H1 (cell line): ENCODE measurements at regions not wholly inside any gene's neighbourhood (a gene's known extent, or its start where the extent isn't known, plus 50 kb on each side); places are given as distances from the start of the nearest gene placed in this dataset.

Experiments
- CTCF ChIA-PET: fragments of 300-600 bp; sonication (Branson Sonifier 250); formaldehyde crosslinking; loops from one replicate; lab custom pipeline; 2021; ENCODE audit not compliant: partially characterized antibody; lab: Charles Lee
- POLR2A ChIA-PET: fragments of 300-600 bp; sonication (Branson Sonifier 250); formaldehyde crosslinking; loops from one replicate; lab custom pipeline; 2021; ENCODE audit warnings: inconsistent platforms; ENCODE audit not compliant: partially characterized antibody; lab: Charles Lee
- DNase-seq, 2 experiments: peaks; one replicate each; pipeline versions ENCODE4 v3.0.0 to v3.0.0-alpha.2; 2010 to 2022; ENCODE audit warnings: low spot score in 2 of 2, low read depth in 1 of 2, mixed read lengths in 1 of 2
- FAIRE-seq: peaks from 2 replicates; lab custom pipeline; 2011; peaks lifted over from hg19 to GRCh38; lab: Jason Lieb, UNC
- H2AFZ ChIP-seq: 2 replicates; pipeline ENCODE4 v1.8.1; 2012; ENCODE audit warnings: low read length, inconsistent platforms
- H2AK5ac ChIP-seq: 2 replicates; pipeline ENCODE4 v1.6.1; 2013; ENCODE audit warnings: low read depth, low read length
- H2BK120ac ChIP-seq: replicated peaks from 2 replicates; pipeline ENCODE3; 2013; ENCODE audit warnings: low read depth, low read length, inconsistent platforms
- H2BK12ac ChIP-seq: 2 replicates; pipeline ENCODE4 v1.6.1; 2013; ENCODE audit warnings: low read depth, low read length
- H2BK15ac ChIP-seq: 2 replicates; pipeline ENCODE4 v1.6.1; 2013; ENCODE audit warnings: low read length
- H2BK20ac ChIP-seq: 2 replicates; pipeline ENCODE4 v1.6.1; 2013; ENCODE audit warnings: low read length
- H2BK5ac ChIP-seq: 2 replicates; pipeline ENCODE4 v1.6.1; 2013; ENCODE audit warnings: low read depth, low read length
- H3K14ac ChIP-seq: 2 replicates; pipeline ENCODE4 v1.6.1; 2013; ENCODE audit warnings: inconsistent platforms; ENCODE audit not compliant: insufficient read length
- H3K18ac ChIP-seq: 2 replicates; pipeline ENCODE4 v1.6.1; 2013; ENCODE audit warnings: low read length; ENCODE audit errors: extremely low read depth
- H3K23ac ChIP-seq: 2 replicates; pipeline ENCODE4 v1.6.1; 2013; ENCODE audit warnings: inconsistent platforms; ENCODE audit not compliant: insufficient read length
- H3K23me2 ChIP-seq: 2 replicates; pipeline ENCODE4 v1.6.1; 2013; ENCODE audit warnings: low read depth, low read length
- H3K27ac ChIP-seq: 2 replicates; pipeline ENCODE4 v1.6.1; 2011; ENCODE audit warnings: low read depth, low read length, inconsistent platforms
- H3K27me3 ChIP-seq, 4 experiments: replicated peaks in 1 of 4; 1 replicate in 1 of 4; 2 replicates in 3 of 4; pipeline versions ENCODE4 v1.6.1 to v1.8.1; 2011 to 2013; ENCODE audit warnings: low read length in 3 of 4, mild to moderate bottlenecking in 3 of 4, inconsistent platforms in 2 of 4, mixed read lengths in 2 of 4, moderate library complexity in 1 of 4; ENCODE audit not compliant: control insufficient read depth in 3 of 4, insufficient read depth in 3 of 4; ENCODE audit errors: extremely low read depth in 1 of 4
- H3K36me3 ChIP-seq, 4 experiments: 2 replicates each; pipeline versions ENCODE4 v1.6.1 to v1.8.1; 2011 to 2013; ENCODE audit warnings: mild to moderate bottlenecking in 4 of 4, low read length in 3 of 4, moderate library complexity in 2 of 4, control low read depth in 1 of 4, inconsistent platforms in 1 of 4; ENCODE audit not compliant: insufficient read depth in 4 of 4, control insufficient read depth in 2 of 4
- H3K4ac ChIP-seq: replicated peaks from 2 replicates; pipeline ENCODE3; 2013; ENCODE audit warnings: low read length, low read depth, mixed read lengths, inconsistent platforms; ENCODE audit not compliant: insufficient read length
- H3K4me1 ChIP-seq, 4 experiments: replicated peaks in 1 of 4; 1 replicate in 1 of 4; 2 replicates in 3 of 4; pipeline versions ENCODE4 v1.6.1 to v1.8.1; 2011 to 2013; ENCODE audit warnings: low read length in 3 of 4, inconsistent platforms in 2 of 4, mixed read lengths in 1 of 4; ENCODE audit not compliant: insufficient read depth in 4 of 4, control insufficient read depth in 3 of 4
- H3K4me2 ChIP-seq, 2 experiments: 2 replicates each; pipeline versions ENCODE4 v1.6.1 to v1.8.1; 2011 to 2013; ENCODE audit warnings: low read depth in 2 of 2, low read length in 2 of 2, control low read depth in 1 of 2, inconsistent platforms in 1 of 2, mild to moderate bottlenecking in 1 of 2; ENCODE audit not compliant: insufficient read depth in 1 of 2
- H3K4me3 ChIP-seq, 4 experiments: fragments of 200-600, 300-600 bp in 1 of 4; sonication (generic), shearing (Covaris generic), sonication (Bioruptor Twin) in 1 of 4; 2 replicates each; pipeline versions ENCODE4 v1.5.1 to v1.8.1; 2011 to 2016; ENCODE audit warnings: low read length in 4 of 4, low read depth in 3 of 4, control low read depth in 2 of 4, inconsistent platforms in 2 of 4, mild to moderate bottlenecking in 2 of 4, mixed read lengths in 1 of 4, moderate library complexity in 1 of 4; ENCODE audit not compliant: insufficient read depth in 2 of 4; ENCODE audit errors: extremely low read depth in 1 of 4
- H3K56ac ChIP-seq: replicated peaks from 2 replicates; pipeline ENCODE3; 2013; ENCODE audit warnings: low read depth, mild to moderate bottlenecking, mixed read lengths, low read length, inconsistent platforms; ENCODE audit not compliant: insufficient read length
- H3K79me1 ChIP-seq: 2 replicates; pipeline ENCODE4 v1.6.1; 2013; ENCODE audit warnings: low read depth, low read length, control low read depth
- H3K79me2 ChIP-seq, 2 experiments: 2 replicates each; pipeline versions ENCODE4 v1.6.1 to v1.8.1; 2012 to 2013; ENCODE audit warnings: low read length in 2 of 2, mild to moderate bottlenecking in 2 of 2, inconsistent platforms in 1 of 2; ENCODE audit not compliant: insufficient read depth in 2 of 2, control insufficient read depth in 1 of 2
- H3K9ac ChIP-seq, 4 experiments: replicated peaks in 1 of 4; 1 replicate in 1 of 4; 2 replicates in 3 of 4; pipeline versions ENCODE4 v1.6.1 to v1.8.1; 2011 to 2013; ENCODE audit warnings: low read depth in 3 of 4, low read length in 3 of 4, control low read depth in 2 of 4, mild to moderate bottlenecking in 2 of 4, moderate library complexity in 2 of 4, inconsistent platforms in 1 of 4; ENCODE audit errors: extremely low read depth in 1 of 4
- H3K9me3 ChIP-seq, 2 experiments: 2 replicates each; pipeline versions ENCODE4 v1.6.1 to v1.8.1; 2012 to 2013; ENCODE audit warnings: mild to moderate bottlenecking in 2 of 2, moderate library complexity in 2 of 2, control low read depth in 1 of 2, inconsistent platforms in 1 of 2, low read depth in 1 of 2, low read length in 1 of 2, mixed read lengths in 1 of 2; ENCODE audit not compliant: insufficient read depth in 2 of 2
- H4K20me1 ChIP-seq, 2 experiments: replicated peaks in 1 of 2; 2 replicates each; pipeline versions ENCODE3 to v1.8.1; 2011 to 2013; ENCODE audit warnings: inconsistent platforms in 2 of 2, low read length in 2 of 2, mild to moderate bottlenecking in 1 of 2; ENCODE audit not compliant: insufficient read depth in 2 of 2, control insufficient read depth in 1 of 2
- H4K5ac ChIP-seq: 2 replicates; pipeline ENCODE4 v1.6.1; 2013; ENCODE audit warnings: low read length, low read depth, mixed read lengths, inconsistent platforms; ENCODE audit not compliant: insufficient read length
- H4K8ac ChIP-seq: 2 replicates; pipeline ENCODE4 v1.8.0; 2013; ENCODE audit warnings: mild to moderate bottlenecking, moderate library complexity, low read length, inconsistent platforms; ENCODE audit not compliant: insufficient read depth; ENCODE audit errors: extremely low read depth
- H4K91ac ChIP-seq: replicated peaks from 2 replicates; pipeline ENCODE3; 2013; ENCODE audit warnings: low read length, mixed read lengths, inconsistent platforms; ENCODE audit not compliant: insufficient read length
- CHD7 ChIP-seq: fragments of 300-600 bp; sonication (generic); IDR thresholded peaks from 2 replicates; pipeline ENCODE4 v1.7.1; 2012; ENCODE audit warnings: low read length, moderate library complexity, mild to moderate bottlenecking, inconsistent platforms; ENCODE audit not compliant: insufficient replicate concordance
- WGBS, 2 experiments: shearing (Covaris generic) in 1 of 2; methylation state at CpG; one replicate each; pipeline versions ENCODE4 v1.1.6 to v1.1.7; 2013 to 2015; ENCODE audit warnings: low lambda C conversion rate in 2 of 2, mixed read lengths in 2 of 2, inconsistent platforms in 1 of 2, low coverage in 1 of 2, missing lambda C conversion rate in 1 of 2; ENCODE audit not compliant: insufficient replicate concordance in 2 of 2, insufficient coverage in 1 of 2, insufficient read length in 1 of 2; ENCODE audit errors: extremely low coverage in 1 of 2, missing lambda C conversion rate in 1 of 2; 5-methylcytosine and 5-hydroxymethylcytosine counted together

DNA sequence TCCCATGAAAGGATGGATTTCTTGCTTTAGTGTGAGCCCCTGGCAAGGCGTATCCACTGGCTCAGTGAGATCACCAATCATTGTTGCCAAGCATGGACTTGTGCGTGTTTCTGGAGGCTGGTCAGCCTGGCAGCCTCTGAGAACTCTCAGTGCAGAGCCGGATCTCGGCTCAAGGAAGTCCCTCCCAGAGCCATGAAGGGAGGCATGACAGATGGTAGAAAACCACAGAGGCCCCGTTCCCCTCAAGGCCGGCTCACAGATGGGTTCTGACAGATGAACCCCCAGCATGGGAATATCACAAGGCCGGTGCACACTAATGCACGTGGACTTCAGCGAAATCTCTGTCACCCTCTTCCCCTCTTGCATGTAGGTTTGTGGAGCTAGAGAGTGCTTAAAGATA, 290.5 kb downstream of the AJAP1 start:
- CTCF ChIA-PET = no interaction called here
- no peak overlapping the region for H2BK20ac ChIP-seq
- no peak overlapping the region for H2BK15ac ChIP-seq
- H3K79me2 ChIP-seq = no peaks in the 10 kb centered on the region
- H2AFZ ChIP-seq = no peak overlapping the region
- no peak overlapping the region for H2BK5ac ChIP-seq
- no peaks in the 10 kb centered on the region; a peak in 1 of 8 replicates for H3K36me3 ChIP-seq
- H3K18ac ChIP-seq = no peak overlapping the region
- no peak overlapping the region for H3K23ac ChIP-seq
- H4K20me1 ChIP-seq = no peaks in the 10 kb centered on the region
- no peak overlapping the region for H3K14ac ChIP-seq
- no peak overlapping the region for H4K91ac ChIP-seq
- no peaks in the 10 kb centered on the region; the same call in 1 of the 2 replicates for H3K23me2 ChIP-seq
- H3K27ac ChIP-seq = no peak overlapping the region
- H2BK12ac ChIP-seq = no peak overlapping the region
- H3K4me3 ChIP-seq = no peak overlapping the region
- no peak overlapping the region for H4K5ac ChIP-seq
- no peaks in the 10 kb centered on the region for H3K4me1 ChIP-seq
- DNase-seq (no peak), FAIRE-seq (no peak)
- no peak overlapping the region for H2BK120ac ChIP-seq
- 91% methylated on average over 9 of the region's 9 CpGs; no CpG with 5 or more reads in 1 of the 2 experiments for WGBS, 2 experiments
- no peaks in the 10 kb centered on the region for H3K27me3 ChIP-seq
- no peak overlapping the region for H3K9ac ChIP-seq
- no peak overlapping the region for H3K56ac ChIP-seq
- POLR2A ChIA-PET = no interaction called here
- H2AK5ac ChIP-seq = no peak overlapping the region; the same call in 1 of the 2 replicates
- no peaks in the 10 kb centered on the region for H3K79me1 ChIP-seq
- peaks cover under 1 to 4% of the 10 kb centered on the region in 2 experiments; a peak in 2 of 4 replicates for H3K9me3 ChIP-seq
- H4K8ac ChIP-seq = no peak overlapping the region
- H3K4ac ChIP-seq = no peak overlapping the region
- no peak overlapping the region for H3K4me2 ChIP-seq
- no peak for TF ChIP-seq CHD7
